ENCODE measurements at regions not wholly inside any gene's neighbourhood (a gene's known extent, or its start where the extent isn't known, plus 50 kb on each side); places are given as distances from the start of the nearest gene placed in this dataset.

- Histone ChIP-seq H3K27ac (ENCODE audit: low read depth, low read length, poor library complexity, severe bottlenecking) (no peak overlapping the region), H2AFZ (ENCODE audit: low read length) (no peak overlapping the region), H3K4me2 (ENCODE audit: low read length) (no peak overlapping the region), H3K9me3 (ENCODE audit: low read length) (no peaks in the 10 kb centered on the region), H3K9me2 (ENCODE audit: insufficient read depth, low read length) (no peaks in the 10 kb centered on the region), H3K4me3 (ENCODE audit: low read depth, low read length, poor library complexity, severe bottlenecking) (no peak overlapping the region), H3K4me1 (ENCODE audit: insufficient read depth, low read length, poor library complexity, severe bottlenecking) (no peaks in the 10 kb centered on the region), H3K79me2 (ENCODE audit: insufficient read depth, low read depth, low read length) (no peaks in the 10 kb centered on the region), H4K20me1 (ENCODE audit: insufficient read depth, low read length) (no peaks in the 10 kb centered on the region), H3K36me3 (ENCODE audit: insufficient read depth, low read length) (no peaks in the 10 kb centered on the region)
- intact Hi-C loops (cut with micrococcal nuclease; ENCODE audit: unreplicated experiment): no loop called here
- BruUV-seq (replicated peaks): no TSS peak
- POLR2A ChIA-PET: interaction anchor here (0.8 to 1.0 kb wide), 2 partner anchors 11 to 47 kb away, joined by 3 read pairs; no protein-coding TSS in a partner anchor
- TF ChIP-seq EZH2phosphoT487 (IDR thresholded peaks at IDR 0.05; ENCODE audit: borderline replicate concordance, low read depth, low read length) (no peak), CTCF (conservative IDR thresholded peaks at IDR 0.05; ENCODE audit: low read length) (no peak)
- DNase-seq (ENCODE audit: low spot score): no peak
- CTCF ChIA-PET (ENCODE audit: unreplicated experiment): no interaction called here
Measured at GRCh38 chr21:15562748-15563147, 167.0 kb upstream of the USP25 start.

- TF ChIP-seq EZH2phosphoT487 (IDR thresholded peaks at IDR 0.05; ENCODE audit: borderline replicate concordance, low read depth, low read length): no peak
- no peak for TF ChIP-seq CTCF (conservative IDR thresholded peaks at IDR 0.05; ENCODE audit: low read length)
- CTCF ChIA-PET (ENCODE audit: unreplicated experiment): no interaction called here
- intact Hi-C loops (cut with micrococcal nuclease; ENCODE audit: unreplicated experiment): no loop called here
Measured at GRCh38 chr21:15564907-15565306, 164.9 kb upstream of the USP25 start.

GRCh38 chr21:15566703-15567102 is 163.1 kb upstream of the USP25 start:
- POLR2A ChIA-PET: interaction anchor here (0.6 to 1.4 kb wide), 4 partner anchors 8 to 444 kb away, joined by 3 to 5 read pairs (median 4); no protein-coding TSS in a partner anchor
- DNase-seq (ENCODE audit: low spot score): no peak
- no peaks in the 10 kb centered on the region for H3K79me2 ChIP-seq (ENCODE audit: insufficient read depth, low read depth, low read length)
- no peaks in the 10 kb centered on the region for H3K9me3 ChIP-seq (ENCODE audit: low read length)
- H3K4me2 ChIP-seq (ENCODE audit: low read length): no peak overlapping the region
- no peak overlapping the region for H3K4me3 ChIP-seq (ENCODE audit: low read depth, low read length, poor library complexity, severe bottlenecking)
- no peak overlapping the region for H2AFZ ChIP-seq (ENCODE audit: low read length)
- CTCF ChIA-PET (ENCODE audit: unreplicated experiment): no interaction called here
- H3K9me2 ChIP-seq (ENCODE audit: insufficient read depth, low read length): no peaks in the 10 kb centered on the region
- no peaks in the 10 kb centered on the region for H4K20me1 ChIP-seq (ENCODE audit: insufficient read depth, low read length)
- BruUV-seq (replicated peaks): no TSS peak
- intact Hi-C loops (cut with micrococcal nuclease; ENCODE audit: unreplicated experiment): no loop called here
- no peak overlapping the region for H3K27ac ChIP-seq (ENCODE audit: low read depth, low read length, poor library complexity, severe bottlenecking)
- no peak for TF ChIP-seq CTCF (conservative IDR thresholded peaks at IDR 0.05; ENCODE audit: low read length)
- no peak for TF ChIP-seq EZH2phosphoT487 (IDR thresholded peaks at IDR 0.05; ENCODE audit: borderline replicate concordance, low read depth, low read length)
- no peaks in the 10 kb centered on the region for H3K4me1 ChIP-seq (ENCODE audit: insufficient read depth, low read length, poor library complexity, severe bottlenecking)
- no peaks in the 10 kb centered on the region for H3K36me3 ChIP-seq (ENCODE audit: insufficient read depth, low read length)

More at GRCh38 chr21:15564907-15565306, 164.9 kb upstream of the USP25 start:
- H3K4me2 ChIP-seq (ENCODE audit: low read length): no peak overlapping the region
- no peaks in the 10 kb centered on the region for H3K9me3 ChIP-seq (ENCODE audit: low read length)
- H3K4me3 ChIP-seq (ENCODE audit: low read depth, low read length, poor library complexity, severe bottlenecking): no peak overlapping the region
- H3K4me1 ChIP-seq (ENCODE audit: insufficient read depth, low read length, poor library complexity, severe bottlenecking): no peaks in the 10 kb centered on the region
- no peaks in the 10 kb centered on the region for H3K36me3 ChIP-seq (ENCODE audit: insufficient read depth, low read length)
- H2AFZ ChIP-seq (ENCODE audit: low read length): no peak overlapping the region
- POLR2A ChIA-PET: interaction anchor here (1.0 kb wide), 1 partner anchor 32 kb away, joined by 3 read pairs; no protein-coding TSS in a partner anchor
- no peak for DNase-seq (ENCODE audit: low spot score)
- no TSS peak for BruUV-seq (replicated peaks)
- no peaks in the 10 kb centered on the region for H3K79me2 ChIP-seq (ENCODE audit: insufficient read depth, low read depth, low read length)
- H3K27ac ChIP-seq (ENCODE audit: low read depth, low read length, poor library complexity, severe bottlenecking): no peak overlapping the region
- no peaks in the 10 kb centered on the region for H4K20me1 ChIP-seq (ENCODE audit: insufficient read depth, low read length)
- no peaks in the 10 kb centered on the region for H3K9me2 ChIP-seq (ENCODE audit: insufficient read depth, low read length)

Measured in OCI-LY7 (cell line).